Effector memory CD4-positive, alpha-beta T cell (primary cell): ENCODE measurements at regions not wholly inside any gene's neighbourhood (a gene's known extent, or its start where the extent isn't known, plus 50 kb on each side); places are given as distances from the start of the nearest gene placed in this dataset.

Experiments used
- DNase-seq, 3 donors: peaks; one replicate each; pipeline ENCODE4 v3.0.0-alpha.2; 2020
- H3K27ac ChIP-seq: 2 replicates; pipeline ENCODE4 v1.7.0; 2013; ENCODE audit warnings: mild to moderate bottlenecking, low read length, moderate library complexity; ENCODE audit not compliant: insufficient read depth, poor library complexity, severe bottlenecking
- H3K27me3 ChIP-seq: replicated peaks from 2 replicates; pipeline ENCODE4 v1.7.0; 2013; ENCODE audit warnings: mild to moderate bottlenecking, low read length; ENCODE audit not compliant: insufficient read depth, control insufficient read depth, poor library complexity, severe bottlenecking
- H3K36me3 ChIP-seq: 2 replicates; pipeline ENCODE4 v1.7.0; 2013; ENCODE audit warnings: mild to moderate bottlenecking, low read length, moderate library complexity; ENCODE audit not compliant: control insufficient read depth, insufficient read depth
- H3K4me1 ChIP-seq: 2 replicates; pipeline ENCODE4 v1.7.0; 2013; ENCODE audit warnings: low read length, mild to moderate bottlenecking; ENCODE audit not compliant: control insufficient read depth, insufficient read depth, poor library complexity, severe bottlenecking
- H3K4me3 ChIP-seq: 2 replicates; pipeline ENCODE4 v1.7.0; 2013; ENCODE audit warnings: low read length, low read depth, mild to moderate bottlenecking; ENCODE audit not compliant: insufficient read depth, poor library complexity, severe bottlenecking
- H3K9me3 ChIP-seq: 2 replicates; pipeline ENCODE4 v1.7.0; 2013; ENCODE audit warnings: mild to moderate bottlenecking, low read length, moderate library complexity; ENCODE audit not compliant: control insufficient read depth

DNA sequence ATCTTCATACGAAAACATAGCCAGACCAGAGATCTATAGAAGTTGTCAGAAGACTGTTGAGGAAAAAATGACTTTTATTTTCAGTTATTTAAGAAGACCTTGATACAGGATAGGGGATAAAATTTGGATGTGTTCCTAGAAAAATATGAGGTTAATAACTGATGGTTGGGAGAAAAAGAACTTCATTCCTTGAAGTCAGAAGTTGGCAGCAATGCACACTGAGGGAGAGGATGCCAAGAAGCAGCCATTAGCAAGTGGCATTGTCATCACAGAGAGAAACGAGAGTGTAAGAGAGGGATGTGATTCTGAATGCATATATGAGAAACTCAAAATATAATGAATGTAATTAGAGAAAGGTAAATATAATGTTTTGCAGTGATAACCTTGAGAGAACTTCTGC lies 382.1 kb upstream of the EPHA5 start:
- Histone ChIP-seq H3K27me3 (no peaks in the 10 kb centered on the region), H3K27ac (no peak overlapping the region), H3K9me3 (peaks cover 4% of the 10 kb centered on the region), H3K4me1 (no peaks in the 10 kb centered on the region), H3K4me3 (no peak overlapping the region), H3K36me3 (no peaks in the 10 kb centered on the region)
- no peak for DNase-seq

DNA sequence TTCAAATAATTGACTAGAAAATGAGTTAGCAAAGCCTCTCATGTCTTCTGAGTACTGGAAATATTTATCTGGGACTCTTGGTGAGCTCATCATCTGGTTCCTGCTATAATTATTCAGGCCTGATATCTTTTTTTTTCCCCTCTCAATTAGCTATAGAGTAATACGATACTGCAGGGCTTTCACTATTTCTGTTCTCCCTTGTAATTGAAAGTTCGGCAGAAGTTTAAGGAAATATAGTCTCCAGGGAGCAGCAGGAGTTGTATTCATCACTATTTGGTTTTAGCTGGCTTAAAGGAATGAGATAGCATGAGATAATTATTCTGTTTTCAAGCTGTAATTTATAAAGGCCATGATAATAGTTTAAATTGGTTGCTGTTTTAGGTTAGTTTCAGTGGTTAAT lies 378.6 kb upstream of the EPHA5 start:
- no peak for DNase-seq

DNA sequence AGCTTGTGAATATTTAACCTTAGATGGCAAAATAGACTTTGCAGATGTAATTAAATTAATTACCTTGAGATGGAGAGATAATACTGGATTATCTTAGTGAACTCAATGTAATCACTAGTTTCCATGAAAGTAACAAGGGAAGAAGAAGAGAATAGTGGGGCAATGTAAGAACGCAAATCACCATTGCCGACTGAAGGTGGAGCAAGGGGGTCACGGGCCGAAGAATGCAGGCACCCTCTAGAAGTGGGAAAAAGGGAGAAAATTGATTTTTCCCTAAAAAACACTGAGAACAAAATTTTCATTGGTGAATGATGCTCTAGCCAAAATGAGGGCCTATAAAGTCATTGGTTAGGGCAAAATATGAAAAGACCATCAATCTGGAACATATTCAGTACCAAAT lies 375.6 kb upstream of the EPHA5 start:
- DNase-seq, result no peak
- peaks cover 4% of the 10 kb centered on the region for H3K9me3 ChIP-seq

More for the DNA sequence above, 378.6 kb upstream of the EPHA5 start:
- H3K27me3 ChIP-seq, result no peaks in the 10 kb centered on the region
- peaks cover 4% of the 10 kb centered on the region for H3K9me3 ChIP-seq
- H3K4me3 ChIP-seq, result no peak overlapping the region
- H3K36me3 ChIP-seq, result no peaks in the 10 kb centered on the region
- H3K27ac ChIP-seq, result no peak overlapping the region
- no peaks in the 10 kb centered on the region for H3K4me1 ChIP-seq

DNA sequence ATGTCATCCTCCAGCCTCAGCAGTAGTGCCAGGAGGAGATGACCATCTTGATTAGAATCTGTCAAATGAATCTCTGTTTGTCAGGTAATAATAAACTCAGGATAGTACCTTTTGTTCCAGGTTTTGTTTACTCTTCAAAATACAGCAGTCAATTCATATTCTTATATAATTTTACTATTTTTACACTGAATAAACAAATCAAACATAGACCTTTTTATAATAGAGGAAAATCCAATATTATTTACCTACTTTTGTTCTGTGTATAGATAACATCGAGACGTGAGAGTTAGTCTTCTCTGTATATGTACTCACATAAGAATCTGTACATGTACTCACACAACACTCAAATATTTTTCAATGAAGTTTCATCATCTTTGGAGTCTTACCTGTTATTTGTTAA lies 365.4 kb upstream of the EPHA5 start:
- Histone ChIP-seq H3K4me1 (no peaks in the 10 kb centered on the region), H3K27ac (no peak overlapping the region), H3K27me3 (no peaks in the 10 kb centered on the region), H3K36me3 (no peaks in the 10 kb centered on the region), H3K9me3 (no peaks in the 10 kb centered on the region), H3K4me3 (no peak overlapping the region)
- no peak for DNase-seq

More for the DNA sequence above, 375.6 kb upstream of the EPHA5 start:
- no peak overlapping the region for H3K4me3 ChIP-seq
- no peaks in the 10 kb centered on the region for H3K4me1 ChIP-seq
- H3K27ac ChIP-seq, result no peak overlapping the region
- no peaks in the 10 kb centered on the region for H3K36me3 ChIP-seq
- H3K27me3 ChIP-seq, result no peaks in the 10 kb centered on the region

DNA sequence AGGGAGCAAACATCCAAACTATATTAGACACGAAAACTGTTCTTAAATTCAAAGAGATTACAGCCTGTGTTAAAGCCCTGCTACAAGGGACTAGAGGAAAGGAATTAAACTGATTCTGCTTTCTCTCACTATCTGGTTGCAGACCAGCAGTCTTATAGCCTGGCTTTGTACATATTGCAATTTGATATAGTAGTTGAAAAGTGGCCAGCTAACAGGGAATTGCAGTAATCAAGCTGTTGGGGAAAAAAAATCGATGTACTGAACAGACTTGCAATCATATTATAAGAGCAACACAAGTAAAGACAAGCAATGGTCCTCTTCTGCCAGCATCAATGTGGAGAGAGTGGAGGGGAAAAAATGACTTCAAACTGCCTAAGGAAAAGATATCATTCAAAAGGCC lies 364.4 kb upstream of the EPHA5 start:
- Histone ChIP-seq H3K36me3 (no peaks in the 10 kb centered on the region), H3K27ac (no peak overlapping the region), H3K4me3 (no peak overlapping the region), H3K9me3 (no peaks in the 10 kb centered on the region), H3K4me1 (no peaks in the 10 kb centered on the region), H3K27me3 (no peaks in the 10 kb centered on the region)
- no peak for DNase-seq

DNA sequence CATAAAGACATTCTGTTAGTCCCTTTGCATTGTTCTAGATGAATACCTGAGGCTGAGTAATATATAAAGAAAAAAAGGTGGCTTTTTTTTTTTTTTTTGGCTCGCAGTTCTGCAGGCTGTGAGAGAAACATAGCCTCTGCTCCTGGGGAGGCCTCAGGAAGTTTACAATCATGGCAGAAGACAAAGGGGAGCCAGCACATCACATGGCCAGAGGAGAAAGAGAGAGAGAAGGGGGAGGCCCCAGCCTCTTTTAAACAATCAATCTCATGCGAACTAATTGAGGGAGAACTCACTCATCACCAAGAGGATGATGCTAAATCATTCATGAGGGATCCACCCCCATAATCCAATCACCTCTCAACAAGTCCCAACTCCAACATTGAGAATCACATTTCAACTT lies 364.0 kb upstream of the EPHA5 start:
- Histone ChIP-seq H3K4me3 (no peak overlapping the region), H3K4me1 (no peaks in the 10 kb centered on the region), H3K36me3 (no peaks in the 10 kb centered on the region), H3K27me3 (no peaks in the 10 kb centered on the region), H3K9me3 (no peaks in the 10 kb centered on the region), H3K27ac (no peak overlapping the region)
- DNase-seq, result no peak

DNA sequence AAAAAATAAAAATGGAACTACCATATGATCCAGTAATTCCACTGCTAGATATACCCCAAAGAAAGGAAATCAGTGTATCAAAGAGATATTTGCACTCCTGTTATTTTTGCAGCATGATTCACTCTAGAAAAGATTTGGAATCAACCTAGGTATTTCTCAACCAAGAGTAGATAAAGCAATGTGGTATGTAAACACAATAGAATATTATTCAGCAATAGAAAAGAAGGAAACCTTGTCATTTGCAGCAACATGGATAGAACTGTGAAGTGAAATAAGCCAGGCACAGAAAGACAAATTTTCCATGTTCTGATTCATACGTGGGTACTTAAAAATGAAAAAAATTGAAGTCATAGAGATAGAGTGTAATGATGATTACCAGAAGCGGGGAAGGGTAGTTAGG lies 362.3 kb upstream of the EPHA5 start:
- Histone ChIP-seq H3K27ac (no peak overlapping the region), H3K4me1 (no peaks in the 10 kb centered on the region), H3K36me3 (no peaks in the 10 kb centered on the region), H3K4me3 (no peak overlapping the region), H3K27me3 (no peaks in the 10 kb centered on the region), H3K9me3 (no peaks in the 10 kb centered on the region)
- no peak for DNase-seq

DNA sequence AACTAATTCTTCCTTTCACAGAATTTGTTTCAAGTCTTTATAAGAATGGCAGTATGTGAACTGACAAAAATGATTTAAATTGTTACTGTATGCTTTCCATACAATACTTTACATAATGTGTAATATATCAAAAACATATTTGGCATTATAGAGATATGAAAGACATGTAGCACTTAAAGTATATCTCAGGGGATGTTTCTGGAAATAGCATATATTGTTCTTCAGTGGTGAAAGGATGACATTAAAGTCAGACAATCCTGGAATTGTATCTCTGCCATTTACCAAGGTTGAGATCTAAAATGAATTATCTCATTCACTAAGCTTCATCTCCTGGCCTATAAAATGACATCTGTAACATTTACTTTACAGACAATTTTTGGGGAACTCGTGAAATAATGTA lies 358.4 kb upstream of the EPHA5 start:
- H3K9me3 ChIP-seq, result no peaks in the 10 kb centered on the region
- no peak overlapping the region for H3K4me3 ChIP-seq
- no peak overlapping the region for H3K27ac ChIP-seq
- DNase-seq, result no peak
- no peaks in the 10 kb centered on the region for H3K4me1 ChIP-seq
- no peaks in the 10 kb centered on the region for H3K36me3 ChIP-seq
- H3K27me3 ChIP-seq, result no peaks in the 10 kb centered on the region

DNA sequence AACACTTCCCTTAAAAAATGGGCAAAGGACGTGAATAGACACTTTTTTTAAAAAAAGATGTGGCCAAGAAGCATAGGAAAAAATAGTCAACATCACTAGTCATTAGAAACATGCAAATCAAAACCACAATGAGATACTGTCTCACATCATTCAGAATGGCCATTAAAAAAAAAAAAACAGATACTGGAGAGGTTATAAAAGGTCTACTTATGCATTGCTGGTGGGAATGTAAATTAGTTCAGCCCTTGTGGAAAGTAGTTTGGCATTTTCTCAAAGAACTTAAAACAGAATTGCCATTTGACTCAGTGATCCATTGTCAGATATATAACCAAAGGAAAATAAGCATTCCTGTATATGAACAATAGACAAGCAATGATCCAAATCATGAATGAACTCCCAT lies 352.8 kb upstream of the EPHA5 start:
- H3K4me1 ChIP-seq, result no peaks in the 10 kb centered on the region
- H3K4me3 ChIP-seq, result no peak overlapping the region
- DNase-seq, result no peak
- H3K27ac ChIP-seq, result no peak overlapping the region
- H3K36me3 ChIP-seq, result no peaks in the 10 kb centered on the region
- H3K27me3 ChIP-seq, result no peaks in the 10 kb centered on the region
- H3K9me3 ChIP-seq, result peaks cover 4% of the 10 kb centered on the region

DNA sequence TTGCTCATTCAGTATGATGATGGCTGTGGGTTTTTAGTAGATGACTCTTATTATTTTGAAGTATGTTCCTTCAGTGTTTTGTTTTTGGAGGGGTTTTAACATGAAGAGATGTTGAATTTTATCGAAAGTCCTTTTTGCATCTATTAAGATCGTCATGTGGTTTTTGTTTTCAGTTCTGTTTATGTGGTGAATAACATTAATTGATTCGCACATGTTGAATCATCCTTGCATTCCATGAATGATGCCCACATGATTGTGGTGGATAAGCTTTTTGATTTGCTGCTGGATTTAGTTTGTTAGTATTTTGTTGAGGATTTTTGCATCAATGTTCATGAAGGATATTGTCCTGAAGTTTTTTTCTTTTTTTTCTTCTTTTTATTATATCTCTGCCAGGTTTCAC lies 347.4 kb upstream of the EPHA5 start:
- Histone ChIP-seq H3K9me3 (peaks cover 4% of the 10 kb centered on the region), H3K4me1 (no peaks in the 10 kb centered on the region), H3K27ac (no peak overlapping the region), H3K36me3 (no peaks in the 10 kb centered on the region), H3K27me3 (no peaks in the 10 kb centered on the region), H3K4me3 (no peak overlapping the region)
- DNase-seq, result no peak

DNA sequence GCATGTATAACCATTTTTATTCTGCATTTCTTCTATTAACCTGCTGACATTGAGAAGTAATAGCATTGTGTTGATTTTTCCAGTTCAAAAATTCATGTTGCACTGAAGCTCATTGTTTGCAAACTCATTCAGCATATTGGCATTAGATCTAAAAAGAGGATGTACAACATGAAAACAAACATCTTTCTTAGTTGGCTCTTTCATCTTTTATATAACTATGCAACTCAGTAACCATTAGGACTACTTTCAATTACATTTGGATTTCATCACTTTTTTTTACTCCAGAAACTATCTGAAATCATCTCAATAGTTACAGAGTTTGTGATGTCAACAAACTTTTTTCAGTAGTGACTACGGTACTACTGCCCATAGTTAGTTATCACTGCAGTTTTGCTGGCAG lies 346.0 kb upstream of the EPHA5 start:
- DNase-seq, result no peak
- Histone ChIP-seq H3K27ac (no peak overlapping the region), H3K36me3 (no peaks in the 10 kb centered on the region), H3K9me3 (no peaks in the 10 kb centered on the region), H3K4me1 (no peaks in the 10 kb centered on the region), H3K27me3 (no peaks in the 10 kb centered on the region), H3K4me3 (no peak overlapping the region)
